ENCODE measurements at regions not wholly inside any gene's neighbourhood (a gene's known extent, or its start where the extent isn't known, plus 50 kb on each side); places are given as distances from the start of the nearest gene placed in this dataset.

DNA sequence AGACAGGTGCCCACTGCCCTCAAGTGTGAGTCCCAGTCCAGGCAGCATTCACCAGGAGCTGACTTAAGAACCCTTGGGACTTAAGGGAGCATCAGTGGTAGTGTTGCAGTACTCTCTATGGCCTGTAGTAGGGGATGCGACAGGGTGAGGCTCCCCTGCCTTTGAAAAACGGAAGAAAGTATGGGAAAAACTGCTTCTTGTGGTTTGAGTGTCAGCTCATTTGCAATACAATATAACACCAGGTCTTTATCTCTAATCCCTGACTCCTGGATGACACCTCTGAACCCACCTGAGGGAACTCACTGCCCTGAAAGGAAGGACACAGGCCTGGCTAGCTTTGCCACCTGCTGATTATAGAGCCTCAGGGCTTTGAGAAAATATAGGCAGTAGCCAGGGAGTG, 176.0 kb downstream of the SMARCA1 start:
- TF ChIP-seq, protein P1, sequence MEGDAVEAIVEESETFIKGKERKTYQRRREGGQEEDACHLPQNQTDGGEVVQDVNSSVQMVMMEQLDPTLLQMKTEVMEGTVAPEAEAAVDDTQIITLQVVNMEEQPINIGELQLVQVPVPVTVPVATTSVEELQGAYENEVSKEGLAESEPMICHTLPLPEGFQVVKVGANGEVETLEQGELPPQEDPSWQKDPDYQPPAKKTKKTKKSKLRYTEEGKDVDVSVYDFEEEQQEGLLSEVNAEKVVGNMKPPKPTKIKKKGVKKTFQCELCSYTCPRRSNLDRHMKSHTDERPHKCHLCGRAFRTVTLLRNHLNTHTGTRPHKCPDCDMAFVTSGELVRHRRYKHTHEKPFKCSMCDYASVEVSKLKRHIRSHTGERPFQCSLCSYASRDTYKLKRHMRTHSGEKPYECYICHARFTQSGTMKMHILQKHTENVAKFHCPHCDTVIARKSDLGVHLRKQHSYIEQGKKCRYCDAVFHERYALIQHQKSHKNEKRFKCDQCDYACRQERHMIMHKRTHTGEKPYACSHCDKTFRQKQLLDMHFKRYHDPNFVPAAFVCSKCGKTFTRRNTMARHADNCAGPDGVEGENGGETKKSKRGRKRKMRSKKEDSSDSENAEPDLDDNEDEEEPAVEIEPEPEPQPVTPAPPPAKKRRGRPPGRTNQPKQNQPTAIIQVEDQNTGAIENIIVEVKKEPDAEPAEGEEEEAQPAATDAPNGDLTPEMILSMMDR (IDR thresholded peaks at IDR 0.05 in 4 of 5, conservative IDR thresholded peaks at IDR 0.05 in 1 of 5) = no peak
- TF ChIP-seq POLR2A (IDR thresholded peaks at IDR 0.05) = no peak
